ENCODE measurements at regions not wholly inside any gene's neighbourhood (a gene's known extent, or its start where the extent isn't known, plus 50 kb on each side); places are given as distances from the start of the nearest gene placed in this dataset.

- ATAC-seq, result no peak
- TF ChIP-seq ZC3H10 (CRISPR knock-in tag; IDR thresholded peaks at IDR 0.05), result no peak
- TF ChIP-seq ZNF565 (CRISPR knock-in tag; conservative IDR thresholded peaks at IDR 0.05; ENCODE audit: low read depth), result no peak
- TF ChIP-seq, protein P1, sequence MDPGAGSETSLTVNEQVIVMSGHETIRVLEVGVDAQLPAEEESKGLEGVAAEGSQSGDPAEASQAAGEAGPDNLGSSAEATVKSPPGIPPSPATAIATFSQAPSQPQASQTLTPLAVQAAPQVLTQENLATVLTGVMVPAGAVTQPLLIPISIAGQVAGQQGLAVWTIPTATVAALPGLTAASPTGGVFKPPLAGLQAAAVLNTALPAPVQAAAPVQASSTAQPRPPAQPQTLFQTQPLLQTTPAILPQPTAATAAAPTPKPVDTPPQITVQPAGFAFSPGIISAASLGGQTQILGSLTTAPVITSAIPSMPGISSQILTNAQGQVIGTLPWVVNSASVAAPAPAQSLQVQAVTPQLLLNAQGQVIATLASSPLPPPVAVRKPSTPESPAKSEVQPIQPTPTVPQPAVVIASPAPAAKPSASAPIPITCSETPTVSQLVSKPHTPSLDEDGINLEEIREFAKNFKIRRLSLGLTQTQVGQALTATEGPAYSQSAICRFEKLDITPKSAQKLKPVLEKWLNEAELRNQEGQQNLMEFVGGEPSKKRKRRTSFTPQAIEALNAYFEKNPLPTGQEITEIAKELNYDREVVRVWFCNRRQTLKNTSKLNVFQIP (CRISPR knock-in tag; IDR thresholded peaks at IDR 0.05; ENCODE audit: borderline replicate concordance, low read depth), result no peak
- TF ChIP-seq SNAI2 (CRISPR knock-in tag; IDR thresholded peaks at IDR 0.05), result no peak
- TF ChIP-seq ZFP30 (CRISPR knock-in tag; IDR thresholded peaks at IDR 0.05), result no peak
- no peak for TF ChIP-seq TCF4 (CRISPR knock-in tag; IDR thresholded peaks at IDR 0.05; ENCODE audit: borderline replicate concordance)
- TF ChIP-seq OSR1 (CRISPR knock-in tag; IDR thresholded peaks at IDR 0.05), result no peak
- TF ChIP-seq PATZ1 (CRISPR knock-in tag; IDR thresholded peaks at IDR 0.05; ENCODE audit: borderline replicate concordance), result no peak
- TF ChIP-seq, protein P2, sequence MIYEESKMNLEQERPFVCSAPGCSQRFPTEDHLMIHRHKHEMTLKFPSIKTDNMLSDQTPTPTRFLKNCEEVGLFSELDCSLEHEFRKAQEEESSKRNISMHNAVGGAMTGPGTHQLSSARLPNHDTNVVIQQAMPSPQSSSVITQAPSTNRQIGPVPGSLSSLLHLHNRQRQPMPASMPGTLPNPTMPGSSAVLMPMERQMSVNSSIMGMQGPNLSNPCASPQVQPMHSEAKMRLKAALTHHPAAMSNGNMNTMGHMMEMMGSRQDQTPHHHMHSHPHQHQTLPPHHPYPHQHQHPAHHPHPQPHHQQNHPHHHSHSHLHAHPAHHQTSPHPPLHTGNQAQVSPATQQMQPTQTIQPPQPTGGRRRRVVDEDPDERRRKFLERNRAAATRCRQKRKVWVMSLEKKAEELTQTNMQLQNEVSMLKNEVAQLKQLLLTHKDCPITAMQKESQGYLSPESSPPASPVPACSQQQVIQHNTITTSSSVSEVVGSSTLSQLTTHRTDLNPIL (CRISPR knock-in tag; IDR thresholded peaks at IDR 0.05; ENCODE audit: low read depth), result no peak
- no peak for TF ChIP-seq BACH2 (CRISPR knock-in tag; IDR thresholded peaks at IDR 0.05; ENCODE audit: borderline replicate concordance)
Measured at GRCh38 chr17:72240333-72240732, 119.5 kb downstream of the SOX9 start.

- peak; percentile 84 for ATAC-seq
- TF ChIP-seq OSR1 (CRISPR knock-in tag; IDR thresholded peaks at IDR 0.05) (0 out of 2 replicates have a peak, but pooled peaks have one; percentile 32), PPARA (CRISPR knock-in tag; IDR thresholded peaks at IDR 0.05; ENCODE audit: borderline replicate concordance) (no peak)
Measured at GRCh38 chr17:72244494-72244893, 123.7 kb downstream of the SOX9 start.

GRCh38 chr17:72244956-72245355 lies 124.1 kb downstream of the SOX9 start:
- TF ChIP-seq, protein P1 (CRISPR knock-in tag; IDR thresholded peaks at IDR 0.05; ENCODE audit: borderline replicate concordance, low read depth), result no peak
- no peak for TF ChIP-seq ZC3H10 (CRISPR knock-in tag; IDR thresholded peaks at IDR 0.05)
- no peak for TF ChIP-seq ZNF565 (CRISPR knock-in tag; conservative IDR thresholded peaks at IDR 0.05; ENCODE audit: low read depth)
- TF ChIP-seq, protein P3, sequence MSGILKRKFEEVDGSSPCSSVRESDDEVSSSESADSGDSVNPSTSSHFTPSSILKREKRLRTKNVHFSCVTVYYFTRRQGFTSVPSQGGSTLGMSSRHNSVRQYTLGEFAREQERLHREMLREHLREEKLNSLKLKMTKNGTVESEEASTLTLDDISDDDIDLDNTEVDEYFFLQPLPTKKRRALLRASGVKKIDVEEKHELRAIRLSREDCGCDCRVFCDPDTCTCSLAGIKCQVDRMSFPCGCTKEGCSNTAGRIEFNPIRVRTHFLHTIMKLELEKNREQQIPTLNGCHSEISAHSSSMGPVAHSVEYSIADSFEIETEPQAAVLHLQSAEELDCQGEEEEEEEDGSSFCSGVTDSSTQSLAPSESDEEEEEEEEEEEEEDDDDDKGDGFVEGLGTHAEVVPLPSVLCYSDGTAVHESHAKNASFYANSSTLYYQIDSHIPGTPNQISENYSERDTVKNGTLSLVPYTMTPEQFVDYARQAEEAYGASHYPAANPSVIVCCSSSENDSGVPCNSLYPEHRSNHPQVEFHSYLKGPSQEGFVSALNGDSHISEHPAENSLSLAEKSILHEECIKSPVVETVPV (CRISPR knock-in tag; IDR thresholded peaks at IDR 0.05), result no peak
- TF ChIP-seq ISL1 (CRISPR knock-in tag; IDR thresholded peaks at IDR 0.05), result no peak
- TF ChIP-seq OSR1 (CRISPR knock-in tag; IDR thresholded peaks at IDR 0.05), result no peak
- TF ChIP-seq TSHZ2 (CRISPR knock-in tag; IDR thresholded peaks at IDR 0.05), result no peak
- no peak for TF ChIP-seq PATZ1 (CRISPR knock-in tag; IDR thresholded peaks at IDR 0.05; ENCODE audit: borderline replicate concordance)
- TF ChIP-seq TCF4 (CRISPR knock-in tag; IDR thresholded peaks at IDR 0.05; ENCODE audit: borderline replicate concordance), result no peak
- peak; percentile 33; the same call in 2 of the 3 replicates for ATAC-seq
